ENCODE measurements at regions not wholly inside any gene's neighbourhood (a gene's known extent, or its start where the extent isn't known, plus 50 kb on each side); places are given as distances from the start of the nearest gene placed in this dataset.
A peak's percentile ranks its signal among the peaks of the same experiment; 100 is the strongest.

DNA sequence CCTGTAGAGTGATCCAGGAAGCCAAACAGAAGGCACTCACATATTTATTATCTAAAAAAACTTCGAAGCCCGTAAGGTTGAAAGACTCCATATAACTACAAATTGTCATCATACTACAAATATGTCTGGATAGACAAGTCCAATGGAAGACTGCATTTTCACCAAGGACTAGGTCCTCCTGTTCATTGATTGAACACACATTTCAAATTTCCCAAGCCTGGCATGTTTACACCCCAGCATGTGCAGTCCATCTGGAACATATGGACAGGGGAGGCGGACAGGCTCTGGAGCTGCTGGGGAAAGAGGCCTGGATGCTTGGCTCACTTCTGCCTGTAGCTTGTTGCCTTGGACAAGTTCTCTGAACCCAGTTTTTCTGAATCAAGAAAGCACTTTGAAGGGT, 378.7 kb downstream of the ENC1 start:
- ChIA-PET POLR2A (ENCODE audit: low non-redundant PET) (no interaction called here), CTCF (no interaction called here)
- TF ChIP-seq CTCF (conservative IDR thresholded peaks at IDR 0.05; ENCODE audit: low read depth, low read length): no peak
- TF ChIP-seq EZH2 (IDR thresholded peaks at IDR 0.05; ENCODE audit: borderline replicate concordance, low read depth, low read length, poor library complexity, severe bottlenecking): no peak

GRCh38 chr5:74261421-74261820, 379.1 kb downstream of the ENC1 start:
- Histone ChIP-seq H3K27ac (ENCODE audit: low read depth, low read length, poor library complexity, severe bottlenecking) (no peak overlapping the region), H3K4me1 (ENCODE audit: insufficient read depth, low read length, poor library complexity, severe bottlenecking) (no peaks in the 10 kb centered on the region), H3K4me3 (ENCODE audit: low read depth, low read length, poor library complexity, severe bottlenecking) (no peak overlapping the region), H3K9me3 (ENCODE audit: low read depth, low read length, poor library complexity, severe bottlenecking) (no peaks in the 10 kb centered on the region), H3K27me3 (replicated peaks; ENCODE audit: insufficient read depth, low read depth, low read length, poor library complexity) (peaks cover 3% of the 10 kb centered on the region), H3K36me3 (ENCODE audit: insufficient read depth, low read length, poor library complexity, severe bottlenecking) (no peaks in the 10 kb centered on the region)
- TF ChIP-seq EZH2 (IDR thresholded peaks at IDR 0.05; ENCODE audit: borderline replicate concordance, low read depth, low read length, poor library complexity, severe bottlenecking) (no peak), CTCF (conservative IDR thresholded peaks at IDR 0.05; ENCODE audit: low read depth, low read length) (no peak)
- DNase-seq (ENCODE audit: low spot score): peak; percentile 8
- ChIA-PET POLR2A (ENCODE audit: low non-redundant PET) (no interaction called here), CTCF (no interaction called here)
- BruUV-seq (replicated peaks): no TSS peak
- intact Hi-C loops (cut with micrococcal nuclease; ENCODE audit: unreplicated experiment): no loop called here

More for the DNA sequence above, 378.7 kb downstream of the ENC1 start:
- Histone ChIP-seq H3K4me3 (ENCODE audit: low read depth, low read length, poor library complexity, severe bottlenecking) (no peak overlapping the region), H3K27me3 (replicated peaks; ENCODE audit: insufficient read depth, low read depth, low read length, poor library complexity) (peaks cover 3% of the 10 kb centered on the region), H3K36me3 (ENCODE audit: insufficient read depth, low read length, poor library complexity, severe bottlenecking) (no peaks in the 10 kb centered on the region), H3K9me3 (ENCODE audit: low read depth, low read length, poor library complexity, severe bottlenecking) (no peaks in the 10 kb centered on the region), H3K27ac (ENCODE audit: low read depth, low read length, poor library complexity, severe bottlenecking) (no peak overlapping the region), H3K4me1 (ENCODE audit: insufficient read depth, low read length, poor library complexity, severe bottlenecking) (no peaks in the 10 kb centered on the region)
- intact Hi-C loops (cut with micrococcal nuclease; ENCODE audit: unreplicated experiment): no loop called here
- no TSS peak for BruUV-seq (replicated peaks)
- no peak for DNase-seq (ENCODE audit: low spot score)

DNA sequence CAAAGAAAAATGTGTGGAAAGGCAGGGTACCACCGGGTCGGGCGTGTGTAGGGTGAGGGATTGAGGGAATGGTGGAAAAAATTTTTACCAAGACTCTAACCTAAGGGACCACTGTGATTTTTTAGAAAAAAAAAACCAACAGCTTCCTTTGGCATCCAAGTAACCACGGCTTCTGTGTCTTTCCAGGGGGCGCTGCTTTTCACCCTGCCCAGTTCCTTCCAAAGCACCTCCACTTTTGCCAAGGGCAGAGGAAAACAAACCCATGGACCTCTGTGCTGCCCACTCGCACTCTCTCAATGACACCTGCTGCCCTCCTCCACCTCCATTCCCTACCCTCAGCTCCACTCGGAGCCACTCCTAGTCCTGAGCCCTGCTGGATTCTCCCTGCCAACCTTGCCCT, 381.0 kb downstream of the ENC1 start:
- Histone ChIP-seq H3K36me3 (ENCODE audit: insufficient read depth, low read length, poor library complexity, severe bottlenecking) (no peaks in the 10 kb centered on the region), H3K27ac (ENCODE audit: low read depth, low read length, poor library complexity, severe bottlenecking) (no peak overlapping the region), H3K27me3 (replicated peaks; ENCODE audit: insufficient read depth, low read depth, low read length, poor library complexity) (peaks cover 3% of the 10 kb centered on the region), H3K4me3 (ENCODE audit: low read depth, low read length, poor library complexity, severe bottlenecking) (no peak overlapping the region), H3K4me1 (ENCODE audit: insufficient read depth, low read length, poor library complexity, severe bottlenecking) (no peaks in the 10 kb centered on the region), H3K9me3 (ENCODE audit: low read depth, low read length, poor library complexity, severe bottlenecking) (no peaks in the 10 kb centered on the region)
- intact Hi-C loops (cut with micrococcal nuclease; ENCODE audit: unreplicated experiment): no loop called here
- POLR2A ChIA-PET (ENCODE audit: low non-redundant PET): no interaction called here
- CTCF ChIA-PET: no interaction called here
- no TSS peak for BruUV-seq (replicated peaks)
- TF ChIP-seq EZH2 (IDR thresholded peaks at IDR 0.05; ENCODE audit: borderline replicate concordance, low read depth, low read length, poor library complexity, severe bottlenecking): no peak
- 0 out of 2 replicates have a peak, but pooled peaks have one; percentile 18 for TF ChIP-seq CTCF (conservative IDR thresholded peaks at IDR 0.05; ENCODE audit: low read depth, low read length)
- DNase-seq (ENCODE audit: low spot score): no peak
